Islet precursor cell (in vitro differentiated cells): ENCODE measurements at regions not wholly inside any gene's neighbourhood (a gene's known extent, or its start where the extent isn't known, plus 50 kb on each side); places are given as distances from the start of the nearest gene placed in this dataset.
A peak's percentile ranks its signal among the peaks of the same experiment; 100 is the strongest.
"Not testable (repeated sequence)": the region's sequence is repeated elsewhere in the genome, so short reads cannot be mapped to it uniquely, and the experiment has no call there.

Experiments used
- DNase-seq: peaks from one replicate; pipeline ENCODE4 v3.0.0-alpha.2; 2018

- no peak for DNase-seq
Observed at GRCh38 chr3:77707281-77707680, 667.4 kb downstream of the ROBO2 start.

DNA sequence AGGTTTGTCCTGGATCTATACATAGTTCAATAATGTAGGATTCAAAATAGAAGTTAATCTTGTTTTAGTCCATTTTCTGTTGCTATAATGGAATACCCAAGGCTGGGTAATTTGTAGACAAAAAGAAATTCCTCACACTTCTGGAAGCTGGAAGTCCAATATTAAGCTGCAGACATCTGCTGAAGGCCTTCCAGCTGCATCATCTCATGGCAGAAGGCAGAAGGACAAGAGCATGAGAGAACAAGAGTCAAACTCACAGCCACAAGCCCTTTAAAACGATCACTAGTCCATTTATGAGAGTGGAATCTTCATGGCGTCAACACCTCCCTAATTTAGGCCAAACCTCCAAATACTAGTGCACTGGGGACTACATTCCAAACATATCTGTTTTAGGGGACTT lies 669.3 kb downstream of the ROBO2 start:
- DNase-seq, result no peak

DNA sequence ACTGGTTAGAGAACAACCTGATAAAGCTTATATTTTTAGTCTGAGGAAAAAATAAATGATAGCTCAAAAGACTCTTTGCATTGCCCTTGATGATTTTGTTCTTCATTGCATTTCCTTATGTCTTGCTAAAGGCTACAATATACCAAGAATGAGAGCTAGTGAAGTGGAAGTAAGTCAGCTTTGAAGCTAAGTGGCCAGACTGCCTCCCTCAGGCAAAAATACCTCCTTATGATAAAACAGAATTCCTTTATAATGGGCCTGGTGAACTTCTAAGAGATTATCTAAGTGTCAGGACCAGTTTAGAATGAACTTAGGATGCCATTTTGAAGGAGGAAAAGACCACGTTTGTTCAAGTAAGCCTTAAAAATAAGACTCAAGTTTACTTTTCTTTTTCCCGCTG lies 678.4 kb downstream of the ROBO2 start:
- DNase-seq, result peak; percentile 74

GRCh38 chr3:77720460-77720971 lies 680.6 kb downstream of the ROBO2 start:
- no peak for DNase-seq

GRCh38 chr3:77726517-77726916 lies 686.6 kb downstream of the ROBO2 start:
- DNase-seq, result no peak

DNA sequence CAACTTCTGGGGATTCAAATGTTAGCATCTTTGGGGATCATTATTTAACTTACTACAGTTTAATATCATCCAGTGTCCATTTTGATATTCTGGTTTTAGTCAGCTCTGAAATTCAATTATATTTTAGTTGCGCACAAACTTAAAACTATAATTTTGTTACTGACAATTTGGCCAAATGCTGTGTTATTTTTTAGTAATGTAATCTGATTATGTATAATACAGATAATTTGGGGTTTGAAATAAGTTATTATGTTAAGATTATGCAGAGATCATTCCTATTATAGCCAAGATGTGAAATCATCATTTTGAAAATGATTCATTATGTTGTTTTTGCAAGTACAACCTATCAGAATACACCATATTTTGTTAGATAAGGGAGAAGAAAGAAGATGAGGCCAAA lies 706.1 kb downstream of the ROBO2 start:
- no peak for DNase-seq

- DNase-seq, result no peak
Observed at GRCh38 chr3:77746892-77747291, 707.0 kb downstream of the ROBO2 start.

GRCh38 chr3:77756397-77756975 lies 716.6 kb downstream of the ROBO2 start:
- not testable (repeated sequence) for DNase-seq

- no peak for DNase-seq
Observed at GRCh38 chr3:77772459-77772858, 732.6 kb downstream of the ROBO2 start.

DNA sequence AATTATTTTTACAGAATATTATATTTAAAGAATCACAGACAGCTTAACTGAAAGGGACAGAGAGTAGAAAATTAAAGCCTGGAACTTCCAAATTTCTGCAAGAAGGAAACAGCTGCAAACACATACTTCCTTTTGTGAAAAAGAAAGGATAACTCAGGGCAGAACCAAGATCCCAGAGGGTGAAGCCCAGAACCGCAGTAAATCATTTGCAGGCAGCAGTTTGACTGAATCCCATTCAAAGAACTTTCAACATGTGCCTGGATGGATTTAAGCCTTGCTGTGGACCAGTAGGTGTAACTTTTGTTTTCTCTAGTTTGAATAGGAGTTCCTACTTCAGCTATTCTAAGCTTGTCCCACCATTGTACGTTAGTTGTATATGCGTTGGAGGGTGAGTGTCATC lies 733.2 kb downstream of the ROBO2 start:
- DNase-seq, result no peak

GRCh38 chr3:77780278-77780996 lies 740.5 kb downstream of the ROBO2 start:
- no peak for DNase-seq

GRCh38 chr3:77786216-77786615 lies 746.3 kb downstream of the ROBO2 start:
- no peak for DNase-seq

- peak; percentile 93 for DNase-seq
Observed at GRCh38 chr3:77795013-77795412, 755.1 kb downstream of the ROBO2 start.

DNA sequence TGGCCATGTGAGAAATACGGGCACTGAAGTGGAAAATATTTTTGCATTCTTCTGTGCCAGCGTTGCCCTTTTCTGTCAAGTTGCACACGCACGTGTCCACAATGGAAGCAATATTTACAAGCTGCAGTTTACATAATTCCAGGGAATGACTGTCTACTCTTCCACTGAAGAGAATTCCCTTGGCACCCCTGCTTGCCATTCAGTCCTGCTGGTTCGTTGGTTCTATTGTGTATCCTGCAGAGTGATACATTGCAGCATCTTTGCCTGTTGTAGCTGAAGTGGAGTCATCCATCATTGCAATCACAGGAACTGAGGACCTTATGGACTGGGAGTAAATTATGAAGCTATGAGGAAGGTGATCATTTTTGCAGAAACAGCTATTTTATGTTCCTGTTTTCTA lies 759.4 kb downstream of the ROBO2 start:
- DNase-seq, result no peak

DNA sequence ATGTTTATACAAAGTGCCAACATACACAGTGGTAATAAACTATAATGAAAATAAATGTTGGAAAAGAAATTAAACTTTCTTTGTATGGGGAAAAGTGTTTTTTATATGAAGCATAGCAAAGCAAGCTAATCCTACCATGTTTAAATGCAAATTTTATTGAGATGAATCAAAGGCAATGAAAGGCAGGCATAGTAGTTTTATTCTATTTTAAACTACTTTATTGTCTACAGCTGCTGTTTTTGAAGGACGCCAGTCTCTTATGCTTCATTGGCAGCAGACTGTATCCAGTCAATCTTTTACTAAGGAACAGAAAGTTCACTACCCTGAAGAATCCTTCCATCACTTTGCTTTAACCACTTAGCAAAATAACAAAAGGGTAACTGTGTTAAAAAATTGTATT lies 761.0 kb downstream of the ROBO2 start:
- DNase-seq, result no peak

- no peak for DNase-seq
Observed at GRCh38 chr3:77807312-77807711, 767.4 kb downstream of the ROBO2 start.

DNA sequence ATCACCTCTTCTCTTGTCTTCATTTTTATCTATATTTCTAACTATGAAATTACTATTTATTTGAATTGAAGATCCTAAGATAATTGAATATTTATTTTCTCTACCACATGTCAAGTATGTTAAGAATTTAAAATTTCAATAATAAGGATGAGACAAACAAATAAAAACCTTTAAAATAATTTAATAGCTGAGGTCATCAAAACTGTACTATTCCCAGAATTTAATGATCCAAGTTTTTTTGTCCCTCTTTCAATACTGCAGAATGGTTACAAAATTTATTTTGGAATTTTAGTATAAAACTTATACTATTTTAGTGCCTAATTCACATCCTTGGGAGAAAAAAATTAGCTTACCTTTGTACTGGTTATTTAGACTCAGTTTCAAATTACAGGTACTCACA lies 774.9 kb downstream of the ROBO2 start:
- DNase-seq, result no peak

GRCh38 chr3:77815467-77815866 lies 775.6 kb downstream of the ROBO2 start:
- peak; percentile 63 for DNase-seq

GRCh38 chr3:77816366-77816765 lies 776.5 kb downstream of the ROBO2 start:
- DNase-seq, result no peak

DNA sequence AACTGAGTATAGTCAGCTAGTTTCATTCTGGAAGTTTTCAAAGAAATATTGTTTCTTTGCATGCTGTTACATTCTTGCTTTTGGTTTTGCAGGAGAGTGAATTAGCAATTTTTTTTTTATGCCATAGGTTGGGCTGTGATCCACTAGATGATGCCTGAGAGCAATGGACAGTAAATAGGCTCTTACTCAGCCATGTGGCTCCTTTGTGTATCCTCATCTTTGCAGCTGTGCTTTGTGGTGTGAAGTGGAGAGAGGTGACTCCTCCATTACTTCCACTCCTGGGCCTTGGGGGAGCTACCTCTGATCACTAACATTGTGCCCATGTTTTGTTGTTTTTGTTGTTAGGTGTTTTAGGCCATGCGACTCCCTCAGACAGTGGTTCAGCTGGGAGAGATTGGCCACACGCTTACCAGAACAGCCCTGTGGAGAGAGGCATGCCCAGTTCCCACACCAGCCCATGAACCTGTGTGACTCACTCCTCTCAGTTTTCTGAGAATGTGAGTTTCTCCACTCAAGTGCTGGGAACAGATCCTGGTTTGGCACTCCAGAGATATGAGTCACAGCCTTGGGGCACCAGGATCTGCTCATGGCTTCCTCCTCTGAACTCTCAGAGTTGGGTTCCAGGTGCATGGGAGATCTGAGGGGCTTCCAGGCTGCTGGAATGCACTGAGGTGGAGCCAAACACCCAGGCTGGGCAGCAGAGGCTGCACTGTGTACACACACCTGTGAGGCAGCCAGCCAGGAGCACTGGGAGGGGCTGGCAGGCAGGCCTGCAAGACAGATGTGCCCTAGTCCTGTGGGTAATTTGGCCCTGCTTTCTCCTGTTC lies 785.3 kb downstream of the ROBO2 start:
- DNase-seq, result peak; percentile 99

GRCh38 chr3:77835921-77836320 lies 796.0 kb downstream of the ROBO2 start:
- DNase-seq, result no peak

- DNase-seq, result no peak
Observed at GRCh38 chr3:77837456-77838025, 797.6 kb downstream of the ROBO2 start.

- DNase-seq, result no peak
Observed at GRCh38 chr3:77859156-77859555, 819.3 kb downstream of the ROBO2 start.
